ENCODE measurements at regions not wholly inside any gene's neighbourhood (a gene's known extent, or its start where the extent isn't known, plus 50 kb on each side); places are given as distances from the start of the nearest gene placed in this dataset.

DNA sequence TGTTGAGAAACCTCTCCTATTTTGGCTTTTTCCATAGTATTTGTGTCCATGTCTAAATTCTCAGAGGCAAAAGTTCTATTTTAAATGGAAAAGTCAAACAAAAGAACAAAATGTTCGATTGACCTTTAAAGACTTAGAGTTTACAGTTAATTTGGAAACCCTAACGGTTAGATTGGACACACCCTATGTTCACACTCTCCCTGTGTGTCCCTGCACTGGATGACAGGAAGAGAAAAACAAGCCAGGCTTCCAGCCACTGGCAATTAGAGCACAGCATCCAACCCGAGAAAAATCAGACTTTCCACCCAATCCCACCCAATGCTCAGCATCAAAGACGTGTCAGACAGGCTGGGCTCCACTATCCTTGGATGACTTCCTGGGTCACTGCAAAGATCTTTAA lies 241.3 kb downstream of the TBXT start:
- CTCF ChIA-PET = no interaction called here
- no peak for DNase-seq (ENCODE audit: low read depth, low spot score)
- Histone ChIP-seq H3K4me1 (ENCODE audit: control insufficient read depth, extremely low read depth, insufficient read depth, low read length) (no peaks in the 10 kb centered on the region), H3K9me3 (replicated peaks; ENCODE audit: control insufficient read depth, insufficient read depth, low read length) (no peaks in the 10 kb centered on the region), H3K9ac (replicated peaks; ENCODE audit: extremely low read depth, insufficient read depth, low read length) (no peak overlapping the region), H3K4me3 (replicated peaks in 1 of 3; ENCODE audit: insufficient read depth in 1 of 3, low read depth in 1 of 3, low read length in 3 of 3) (no peak overlapping the region), H3K4me2 (ENCODE audit: insufficient read depth, low read length) (no peak overlapping the region), H3K79me2 (ENCODE audit: control insufficient read depth, insufficient read depth, low read length) (no peaks in the 10 kb centered on the region), H3K27me3 (ENCODE audit: control insufficient read depth in 2 of 2, insufficient read depth in 2 of 2, low read length in 2 of 2) (no peaks in the 10 kb centered on the region), H3K36me3 (ENCODE audit: control insufficient read depth in 2 of 2, extremely low read depth in 1 of 2, insufficient read depth in 2 of 2, low read length in 2 of 2) (no peaks in the 10 kb centered on the region), H4K20me1 (replicated peaks; ENCODE audit: control insufficient read depth, extremely low read depth, insufficient read depth, low read length) (no peaks in the 10 kb centered on the region), H3K27ac (ENCODE audit: insufficient read depth, low read depth, low read length) (no peak overlapping the region), H3K9me1 (replicated peaks; ENCODE audit: control insufficient read depth, extremely low read depth, insufficient read depth, low read length) (no peaks in the 10 kb centered on the region), H2AFZ (ENCODE audit: low read depth, low read length) (no peak overlapping the region)
- POLR2A ChIA-PET = no interaction called here
- BruUV-seq (replicated peaks) = no TSS peak
- dilution Hi-C loops (cut with MboI; ENCODE audit: extremely low pct_ligation_motif_present, low sequenced_read_pairs) (no loop called here), intact Hi-C loops (cut with micrococcal nuclease) (no loop called here)
- no peak for FAIRE-seq
- no peak for TF ChIP-seq POLR2A (IDR thresholded peaks at IDR 0.05; ENCODE audit: low read depth, low read length)
- TF ChIP-seq EZH2 (IDR thresholded peaks at IDR 0.05; ENCODE audit: borderline replicate concordance, low read depth, low read length, severe bottlenecking) = no peak
- no peak for TF ChIP-seq GATA2 (IDR thresholded peaks at IDR 0.05; ENCODE audit: insufficient read depth, insufficient read length, low read depth, low read length)
- TF ChIP-seq, protein P1, sequence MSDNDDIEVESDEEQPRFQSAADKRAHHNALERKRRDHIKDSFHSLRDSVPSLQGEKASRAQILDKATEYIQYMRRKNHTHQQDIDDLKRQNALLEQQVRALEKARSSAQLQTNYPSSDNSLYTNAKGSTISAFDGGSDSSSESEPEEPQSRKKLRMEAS (IDR thresholded peaks at IDR 0.05; ENCODE audit: insufficient read depth, insufficient read length) = no peak
- TF ChIP-seq, protein P2, sequence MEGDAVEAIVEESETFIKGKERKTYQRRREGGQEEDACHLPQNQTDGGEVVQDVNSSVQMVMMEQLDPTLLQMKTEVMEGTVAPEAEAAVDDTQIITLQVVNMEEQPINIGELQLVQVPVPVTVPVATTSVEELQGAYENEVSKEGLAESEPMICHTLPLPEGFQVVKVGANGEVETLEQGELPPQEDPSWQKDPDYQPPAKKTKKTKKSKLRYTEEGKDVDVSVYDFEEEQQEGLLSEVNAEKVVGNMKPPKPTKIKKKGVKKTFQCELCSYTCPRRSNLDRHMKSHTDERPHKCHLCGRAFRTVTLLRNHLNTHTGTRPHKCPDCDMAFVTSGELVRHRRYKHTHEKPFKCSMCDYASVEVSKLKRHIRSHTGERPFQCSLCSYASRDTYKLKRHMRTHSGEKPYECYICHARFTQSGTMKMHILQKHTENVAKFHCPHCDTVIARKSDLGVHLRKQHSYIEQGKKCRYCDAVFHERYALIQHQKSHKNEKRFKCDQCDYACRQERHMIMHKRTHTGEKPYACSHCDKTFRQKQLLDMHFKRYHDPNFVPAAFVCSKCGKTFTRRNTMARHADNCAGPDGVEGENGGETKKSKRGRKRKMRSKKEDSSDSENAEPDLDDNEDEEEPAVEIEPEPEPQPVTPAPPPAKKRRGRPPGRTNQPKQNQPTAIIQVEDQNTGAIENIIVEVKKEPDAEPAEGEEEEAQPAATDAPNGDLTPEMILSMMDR (IDR thresholded peaks at IDR 0.05; ENCODE audit: extremely low read depth in 1 of 2, insufficient read depth in 1 of 2, low read depth in 1 of 2, low read length in 2 of 2) = no peak
- TF ChIP-seq FOS (IDR thresholded peaks at IDR 0.05; ENCODE audit: borderline replicate concordance, insufficient read depth, low read length) = no peak
- TF ChIP-seq POLR2AphosphoS5 (IDR thresholded peaks at IDR 0.05; ENCODE audit: insufficient read depth, low read depth, low read length) = no peak
- TF ChIP-seq JUN (IDR thresholded peaks at IDR 0.05; ENCODE audit: borderline replicate concordance, insufficient read depth, insufficient read length, low read depth) = no peak
- TF ChIP-seq MYC (IDR thresholded peaks at IDR 0.05; ENCODE audit: low read depth, low read length) = no peak

Data from endothelial cell of umbilical vein (primary cell).